Peyer's patch (tissue), 4 donors: ENCODE measurements at regions not wholly inside any gene's neighbourhood (a gene's known extent, or its start where the extent isn't known, plus 50 kb on each side); places are given as distances from the start of the nearest gene placed in this dataset.

Experiments
- CTCF ChIP-seq, 6 experiments: fragments of 450-650 bp in 4 of 6; fragments of 200-600 bp in 2 of 6; sonication (generic) in 1 of 6; IDR thresholded peaks; one replicate each; pipeline ENCODE4 v1.5.1; 2017 to 2019; ENCODE audit warnings: antibody characterized with exemption in 6 of 6, mild to moderate bottlenecking in 3 of 6, moderate library complexity in 1 of 6
- POLR2A ChIP-seq, 2 donors: fragments of 450-650 bp; IDR thresholded peaks; one replicate each; pipeline ENCODE4 v1.5.1; 2017; ENCODE audit warnings: antibody characterized with exemption in 2 of 2, mild to moderate bottlenecking in 2 of 2, moderate library complexity in 2 of 2

GRCh38 chr6:100105919-100106529 lies 112.0 kb upstream of the MCHR2 start:
- TF ChIP-seq CTCF (IDR thresholded peaks at IDR 0.05) (no peak), POLR2A (IDR thresholded peaks at IDR 0.05) (no peak)
